ENCODE measurements at regions not wholly inside any gene's neighbourhood (a gene's known extent, or its start where the extent isn't known, plus 50 kb on each side); places are given as distances from the start of the nearest gene placed in this dataset.

DNA sequence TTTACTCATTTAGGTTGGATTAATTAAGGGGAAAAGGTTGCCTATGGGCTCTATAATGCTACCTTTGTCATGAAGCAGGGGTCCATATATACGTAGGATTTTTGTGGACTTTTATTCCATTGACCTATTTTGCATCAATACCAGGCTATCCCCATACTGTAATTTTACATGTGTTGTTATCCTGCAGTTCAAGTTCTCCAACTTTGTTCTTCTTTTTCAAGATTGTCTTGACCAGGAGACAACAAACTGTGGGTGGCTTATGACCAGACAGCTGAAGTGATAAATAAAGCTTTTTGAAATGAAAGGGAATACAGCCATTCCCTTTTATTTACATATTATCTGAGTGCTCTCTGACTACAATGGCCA lies 345.7 kb downstream of the BARHL2 start:
- TF ChIP-seq TCF7 (CRISPR knock-in tag; IDR thresholded peaks at IDR 0.05; ENCODE audit: low read depth): no peak
- TF ChIP-seq SMAD3 (CRISPR knock-in tag; IDR thresholded peaks at IDR 0.05; ENCODE audit: borderline replicate concordance): no peak
- TF ChIP-seq, protein P1, sequence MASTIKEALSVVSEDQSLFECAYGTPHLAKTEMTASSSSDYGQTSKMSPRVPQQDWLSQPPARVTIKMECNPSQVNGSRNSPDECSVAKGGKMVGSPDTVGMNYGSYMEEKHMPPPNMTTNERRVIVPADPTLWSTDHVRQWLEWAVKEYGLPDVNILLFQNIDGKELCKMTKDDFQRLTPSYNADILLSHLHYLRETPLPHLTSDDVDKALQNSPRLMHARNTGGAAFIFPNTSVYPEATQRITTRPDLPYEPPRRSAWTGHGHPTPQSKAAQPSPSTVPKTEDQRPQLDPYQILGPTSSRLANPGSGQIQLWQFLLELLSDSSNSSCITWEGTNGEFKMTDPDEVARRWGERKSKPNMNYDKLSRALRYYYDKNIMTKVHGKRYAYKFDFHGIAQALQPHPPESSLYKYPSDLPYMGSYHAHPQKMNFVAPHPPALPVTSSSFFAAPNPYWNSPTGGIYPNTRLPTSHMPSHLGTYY (CRISPR knock-in tag; IDR thresholded peaks at IDR 0.05): no peak
- TF ChIP-seq, protein P2, sequence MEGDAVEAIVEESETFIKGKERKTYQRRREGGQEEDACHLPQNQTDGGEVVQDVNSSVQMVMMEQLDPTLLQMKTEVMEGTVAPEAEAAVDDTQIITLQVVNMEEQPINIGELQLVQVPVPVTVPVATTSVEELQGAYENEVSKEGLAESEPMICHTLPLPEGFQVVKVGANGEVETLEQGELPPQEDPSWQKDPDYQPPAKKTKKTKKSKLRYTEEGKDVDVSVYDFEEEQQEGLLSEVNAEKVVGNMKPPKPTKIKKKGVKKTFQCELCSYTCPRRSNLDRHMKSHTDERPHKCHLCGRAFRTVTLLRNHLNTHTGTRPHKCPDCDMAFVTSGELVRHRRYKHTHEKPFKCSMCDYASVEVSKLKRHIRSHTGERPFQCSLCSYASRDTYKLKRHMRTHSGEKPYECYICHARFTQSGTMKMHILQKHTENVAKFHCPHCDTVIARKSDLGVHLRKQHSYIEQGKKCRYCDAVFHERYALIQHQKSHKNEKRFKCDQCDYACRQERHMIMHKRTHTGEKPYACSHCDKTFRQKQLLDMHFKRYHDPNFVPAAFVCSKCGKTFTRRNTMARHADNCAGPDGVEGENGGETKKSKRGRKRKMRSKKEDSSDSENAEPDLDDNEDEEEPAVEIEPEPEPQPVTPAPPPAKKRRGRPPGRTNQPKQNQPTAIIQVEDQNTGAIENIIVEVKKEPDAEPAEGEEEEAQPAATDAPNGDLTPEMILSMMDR (IDR thresholded peaks at IDR 0.05): no peak
- TF ChIP-seq RORB (CRISPR knock-in tag; IDR thresholded peaks at IDR 0.05): no peak
- TF ChIP-seq, protein P3, sequence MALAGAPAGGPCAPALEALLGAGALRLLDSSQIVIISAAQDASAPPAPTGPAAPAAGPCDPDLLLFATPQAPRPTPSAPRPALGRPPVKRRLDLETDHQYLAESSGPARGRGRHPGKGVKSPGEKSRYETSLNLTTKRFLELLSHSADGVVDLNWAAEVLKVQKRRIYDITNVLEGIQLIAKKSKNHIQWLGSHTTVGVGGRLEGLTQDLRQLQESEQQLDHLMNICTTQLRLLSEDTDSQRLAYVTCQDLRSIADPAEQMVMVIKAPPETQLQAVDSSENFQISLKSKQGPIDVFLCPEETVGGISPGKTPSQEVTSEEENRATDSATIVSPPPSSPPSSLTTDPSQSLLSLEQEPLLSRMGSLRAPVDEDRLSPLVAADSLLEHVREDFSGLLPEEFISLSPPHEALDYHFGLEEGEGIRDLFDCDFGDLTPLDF (CRISPR knock-in tag; IDR thresholded peaks at IDR 0.05): no peak
- TF ChIP-seq, protein P4, sequence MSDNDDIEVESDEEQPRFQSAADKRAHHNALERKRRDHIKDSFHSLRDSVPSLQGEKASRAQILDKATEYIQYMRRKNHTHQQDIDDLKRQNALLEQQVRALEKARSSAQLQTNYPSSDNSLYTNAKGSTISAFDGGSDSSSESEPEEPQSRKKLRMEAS (CRISPR knock-in tag; IDR thresholded peaks at IDR 0.05): no peak

Measured in WTC11 (cell line).